Testis (tissue), 2 donors: ENCODE measurements at regions not wholly inside any gene's neighbourhood (a gene's known extent, or its start where the extent isn't known, plus 50 kb on each side); places are given as distances from the start of the nearest gene placed in this dataset.

Experiments
- DNase-seq: peaks from one replicate; pipeline ENCODE4 v3.0.0-alpha.2; 2019
- H3K27ac ChIP-seq, 2 donors: fragments of 200-600 bp; sonication (generic); one replicate each; pipeline ENCODE4 v1.5.1; 2019
- H3K27me3 ChIP-seq: fragments of 200-600 bp; sonication (generic); one replicate; pipeline ENCODE4 v1.5.1; 2019
- H3K36me3 ChIP-seq: fragments of 200-600 bp; sonication (generic); one replicate; pipeline ENCODE4 v1.5.1; 2017; ENCODE audit warnings: low read depth; ENCODE audit errors: missing control alignments
- H3K4me1 ChIP-seq: fragments of 200-600 bp; sonication (generic); one replicate; pipeline ENCODE4 v1.5.1; 2019
- H3K4me3 ChIP-seq, 2 donors: fragments of 200-600 bp; sonication (generic); one replicate each; pipeline ENCODE4 v1.5.1; 2017 to 2019
- H3K9me3 ChIP-seq: fragments of 200-600 bp; sonication (generic); one replicate; pipeline ENCODE4 v1.5.1; 2017
- CTCF ChIP-seq, 3 experiments: fragments of 450-650 bp in 2 of 3; fragments of 200-600 bp in 1 of 3; sonication (generic) in 1 of 3; IDR thresholded peaks; one replicate each; pipeline ENCODE4 v1.5.1; 2016 to 2019; ENCODE audit warnings: antibody characterized with exemption in 3 of 3, mild to moderate bottlenecking in 2 of 3, moderate library complexity in 1 of 3
- POLR2A ChIP-seq: fragments of 450-650 bp; IDR thresholded peaks from one replicate; pipeline ENCODE4 v1.6.1; 2017; ENCODE audit warnings: antibody characterized with exemption, mild to moderate bottlenecking, moderate library complexity
- WGBS, 2 donors: methylation state at CpG; one replicate each; pipeline ENCODE4 v1.1.5; 2018; 5-methylcytosine and 5-hydroxymethylcytosine counted together
- intact Hi-C: fragments of 100-400 bp; cut with DNase I; formaldehyde crosslinking; loops from one replicate; pipeline ENCODE4 v1.15.1; 2023; ENCODE audit warnings: low total_unique reads

- no peaks in the 10 kb centered on the region for H3K4me1 ChIP-seq
- DNase-seq: no peak
- no peaks in the 10 kb centered on the region for H3K9me3 ChIP-seq
- no peak overlapping the region for H3K4me3 ChIP-seq
- TF ChIP-seq POLR2A (no peak), CTCF (IDR thresholded peaks at IDR 0.05) (no peak)
- H3K36me3 ChIP-seq: no peaks in the 10 kb centered on the region
- no peak overlapping the region for H3K27ac ChIP-seq
- intact Hi-C loops: no loop called here
- H3K27me3 ChIP-seq: no peaks in the 10 kb centered on the region
Observed at GRCh38 chr1:219391297-219391696, 217.6 kb downstream of the LYPLAL1 start.

- DNase-seq: no peak
- Histone ChIP-seq H3K36me3 (no peaks in the 10 kb centered on the region), H3K4me1 (no peaks in the 10 kb centered on the region), H3K9me3 (no peaks in the 10 kb centered on the region), H3K27me3 (no peaks in the 10 kb centered on the region), H3K27ac (no peak overlapping the region), H3K4me3 (no peak overlapping the region)
- TF ChIP-seq CTCF (IDR thresholded peaks at IDR 0.05) (no peak), POLR2A (no peak)
- intact Hi-C loops: no loop called here
- 79 to 86% methylated on average over 1 of the region's 1 CpG for WGBS, 2 donors
Observed at GRCh38 chr1:219387211-219387610, 213.5 kb downstream of the LYPLAL1 start.

GRCh38 chr1:219385787-219386427 is 212.2 kb downstream of the LYPLAL1 start:
- no peak overlapping the region for H3K27ac ChIP-seq
- no peaks in the 10 kb centered on the region for H3K4me1 ChIP-seq
- H3K36me3 ChIP-seq: no peaks in the 10 kb centered on the region
- peak; percentile 60 for DNase-seq
- 46 to 72% methylated on average over 3 of the region's 3 CpGs for WGBS, 2 donors
- H3K9me3 ChIP-seq: no peaks in the 10 kb centered on the region
- no peaks in the 10 kb centered on the region for H3K27me3 ChIP-seq
- peak; percentile 25 to 45 (median 44) for TF ChIP-seq CTCF (IDR thresholded peaks at IDR 0.05)
- no peak for TF ChIP-seq POLR2A
- no peak overlapping the region for H3K4me3 ChIP-seq
- intact Hi-C loops: no loop called here

GRCh38 chr1:219383281-219383680 is 209.6 kb downstream of the LYPLAL1 start:
- Histone ChIP-seq H3K4me3 (no peak overlapping the region), H3K27ac (no peak overlapping the region), H3K9me3 (no peaks in the 10 kb centered on the region), H3K27me3 (no peaks in the 10 kb centered on the region), H3K36me3 (no peaks in the 10 kb centered on the region), H3K4me1 (no peaks in the 10 kb centered on the region)
- TF ChIP-seq POLR2A (no peak), CTCF (IDR thresholded peaks at IDR 0.05) (no peak)
- intact Hi-C loops: no loop called here
- no peak for DNase-seq

- intact Hi-C loops: no loop called here
- no peaks in the 10 kb centered on the region for H3K9me3 ChIP-seq
- no peak overlapping the region for H3K4me3 ChIP-seq
- DNase-seq: no peak
- no peaks in the 10 kb centered on the region for H3K36me3 ChIP-seq
- H3K27ac ChIP-seq: no peak overlapping the region
- WGBS, 2 donors: 97 to 100% methylated on average over 1 of the region's 1 CpG
- H3K4me1 ChIP-seq: no peaks in the 10 kb centered on the region
- no peaks in the 10 kb centered on the region for H3K27me3 ChIP-seq
- TF ChIP-seq CTCF (IDR thresholded peaks at IDR 0.05): no peak
- no peak for TF ChIP-seq POLR2A
Observed at GRCh38 chr1:219381396-219381795, 207.7 kb downstream of the LYPLAL1 start.
